ENCODE measurements at regions not wholly inside any gene's neighbourhood (a gene's known extent, or its start where the extent isn't known, plus 50 kb on each side); places are given as distances from the start of the nearest gene placed in this dataset.

- Histone ChIP-seq H3K36me3 (ENCODE audit: insufficient read depth, low read length) (no peaks in the 10 kb centered on the region), H3K79me2 (ENCODE audit: insufficient read depth, low read depth, low read length) (no peaks in the 10 kb centered on the region), H2AFZ (ENCODE audit: low read length) (no peak overlapping the region), H3K27ac (ENCODE audit: low read depth, low read length, poor library complexity, severe bottlenecking) (no peak overlapping the region), H3K9me3 (ENCODE audit: low read length) (no peaks in the 10 kb centered on the region), H3K4me3 (ENCODE audit: low read depth, low read length, poor library complexity, severe bottlenecking) (no peak overlapping the region), H3K4me1 (ENCODE audit: insufficient read depth, low read length, poor library complexity, severe bottlenecking) (no peaks in the 10 kb centered on the region), H3K9me2 (ENCODE audit: insufficient read depth, low read length) (no peaks in the 10 kb centered on the region), H3K4me2 (ENCODE audit: low read length) (no peak overlapping the region), H4K20me1 (ENCODE audit: insufficient read depth, low read length) (no peaks in the 10 kb centered on the region)
- no TSS peak for BruUV-seq (replicated peaks)
- ChIA-PET CTCF (ENCODE audit: unreplicated experiment) (no interaction called here), POLR2A (no interaction called here)
- TF ChIP-seq CTCF (conservative IDR thresholded peaks at IDR 0.05; ENCODE audit: low read length), result no peak
- no peak for TF ChIP-seq EZH2phosphoT487 (IDR thresholded peaks at IDR 0.05; ENCODE audit: borderline replicate concordance, low read depth, low read length)
- DNase-seq (ENCODE audit: low spot score), result no peak
- intact Hi-C loops (cut with micrococcal nuclease; ENCODE audit: unreplicated experiment), result no loop called here
Measured at GRCh38 chr18:78913830-78914231, 65.8 kb upstream of the SALL3 start.

GRCh38 chr18:78914249-78914935 is 65.2 kb upstream of the SALL3 start:
- intact Hi-C loops (cut with micrococcal nuclease; ENCODE audit: unreplicated experiment), result no loop called here
- Histone ChIP-seq H3K9me3 (ENCODE audit: low read length) (no peaks in the 10 kb centered on the region), H3K4me1 (ENCODE audit: insufficient read depth, low read length, poor library complexity, severe bottlenecking) (no peaks in the 10 kb centered on the region), H3K27ac (ENCODE audit: low read depth, low read length, poor library complexity, severe bottlenecking) (no peak overlapping the region), H2AFZ (ENCODE audit: low read length) (no peak overlapping the region), H3K36me3 (ENCODE audit: insufficient read depth, low read length) (no peaks in the 10 kb centered on the region), H3K4me3 (ENCODE audit: low read depth, low read length, poor library complexity, severe bottlenecking) (no peak overlapping the region), H3K9me2 (ENCODE audit: insufficient read depth, low read length) (no peaks in the 10 kb centered on the region), H3K79me2 (ENCODE audit: insufficient read depth, low read depth, low read length) (no peaks in the 10 kb centered on the region), H4K20me1 (ENCODE audit: insufficient read depth, low read length) (no peaks in the 10 kb centered on the region), H3K4me2 (ENCODE audit: low read length) (no peak overlapping the region)
- POLR2A ChIA-PET, result no interaction called here
- BruUV-seq (replicated peaks), result no TSS peak
- TF ChIP-seq EZH2phosphoT487 (IDR thresholded peaks at IDR 0.05; ENCODE audit: borderline replicate concordance, low read depth, low read length), result no peak
- TF ChIP-seq CTCF (conservative IDR thresholded peaks at IDR 0.05; ENCODE audit: low read length), result no peak
- CTCF ChIA-PET (ENCODE audit: unreplicated experiment), result no interaction called here
- DNase-seq (ENCODE audit: low spot score), result no peak

- no peaks in the 10 kb centered on the region for H3K79me2 ChIP-seq (ENCODE audit: insufficient read depth, low read depth, low read length)
- POLR2A ChIA-PET, result no interaction called here
Measured at GRCh38 chr18:78915446-78916008, 64.1 kb upstream of the SALL3 start.

More at GRCh38 chr18:78915446-78916008, 64.1 kb upstream of the SALL3 start:
- Histone ChIP-seq H3K9me2 (ENCODE audit: insufficient read depth, low read length) (no peaks in the 10 kb centered on the region), H3K9me3 (ENCODE audit: low read length) (no peaks in the 10 kb centered on the region), H3K27ac (ENCODE audit: low read depth, low read length, poor library complexity, severe bottlenecking) (no peak overlapping the region), H2AFZ (ENCODE audit: low read length) (no peak overlapping the region), H3K4me1 (ENCODE audit: insufficient read depth, low read length, poor library complexity, severe bottlenecking) (no peaks in the 10 kb centered on the region), H4K20me1 (ENCODE audit: insufficient read depth, low read length) (no peaks in the 10 kb centered on the region), H3K36me3 (ENCODE audit: insufficient read depth, low read length) (no peaks in the 10 kb centered on the region), H3K4me2 (ENCODE audit: low read length) (no peak overlapping the region), H3K4me3 (ENCODE audit: low read depth, low read length, poor library complexity, severe bottlenecking) (no peak overlapping the region)
- DNase-seq (ENCODE audit: low spot score), result no peak
- CTCF ChIA-PET (ENCODE audit: unreplicated experiment), result no interaction called here
- intact Hi-C loops (cut with micrococcal nuclease; ENCODE audit: unreplicated experiment), result no loop called here
- TF ChIP-seq CTCF (conservative IDR thresholded peaks at IDR 0.05; ENCODE audit: low read length) (no peak), EZH2phosphoT487 (IDR thresholded peaks at IDR 0.05; ENCODE audit: borderline replicate concordance, low read depth, low read length) (no peak)
- BruUV-seq (replicated peaks), result no TSS peak
